GM12892 (cell line): ENCODE measurements at regions not wholly inside any gene's neighbourhood (a gene's known extent, or its start where the extent isn't known, plus 50 kb on each side); places are given as distances from the start of the nearest gene placed in this dataset.

ENCODE experiments used
- POLR2A ChIP-seq: IDR thresholded peaks from 2 replicates; pipeline ENCODE4 v1.6.1; 2011; ENCODE audit warnings: low read depth, low read length, control low read depth
- POLR2AphosphoS5 ChIP-seq: IDR thresholded peaks from 2 replicates; pipeline ENCODE4 v1.6.1; 2011; ENCODE audit warnings: low read depth, low read length, control low read depth
- TAF1 ChIP-seq: IDR thresholded peaks from 2 replicates; pipeline ENCODE4 v1.6.1; 2011; ENCODE audit warnings: low read depth, mild to moderate bottlenecking, control low read depth, low read length, borderline replicate concordance

GRCh38 chr4:157824021-157824420 is 348.8 kb downstream of the GASK1B start:
- no peak for TF ChIP-seq POLR2A
- TF ChIP-seq TAF1, result no peak
- TF ChIP-seq POLR2AphosphoS5, result no peak
